SH-SY5Y (cell line): ENCODE measurements at regions not wholly inside any gene's neighbourhood (a gene's known extent, or its start where the extent isn't known, plus 50 kb on each side); places are given as distances from the start of the nearest gene placed in this dataset.

Experiments used
- GATA2 ChIP-seq: IDR thresholded peaks from 2 replicates; pipeline ENCODE4 v1.6.1; 2011; ENCODE audit warnings: mild to moderate bottlenecking, low read depth, low read length
- GATA3 ChIP-seq: IDR thresholded peaks from 2 replicates; pipeline ENCODE4 v1.6.1; 2011; ENCODE audit warnings: low read depth, mild to moderate bottlenecking, low read length, moderate library complexity

GRCh38 chr9:27950382-27950781, 377.1 kb upstream of the C9orf72 start:
- TF ChIP-seq GATA3 (no peak), GATA2 (no peak)
